Chondrocyte (in vitro differentiated cells): ENCODE measurements at regions not wholly inside any gene's neighbourhood (a gene's known extent, or its start where the extent isn't known, plus 50 kb on each side); places are given as distances from the start of the nearest gene placed in this dataset.

Experiments used
- DNase-seq: peaks from one replicate; pipeline ENCODE4 v3.0.0; 2021; ENCODE audit warnings: mixed read lengths, low spot score
- H3K27ac Mint-ChIP-seq: one replicate; pipeline ENCODE4 v1.8.0; 2021; ENCODE audit warnings: mild to moderate bottlenecking, moderate library complexity, mixed read lengths; ENCODE audit not compliant: unreplicated experiment
- H3K27me3 Mint-ChIP-seq: 2 replicates; pipeline ENCODE4 v1.8.0; 2021; ENCODE audit warnings: low read depth, mixed read lengths
- H3K36me3 Mint-ChIP-seq: 2 replicates; pipeline ENCODE4 v1.8.0; 2021; ENCODE audit warnings: low read depth, mixed read lengths
- H3K4me1 Mint-ChIP-seq: 2 replicates; pipeline ENCODE4 v1.8.0; 2021; ENCODE audit warnings: low read depth, mild to moderate bottlenecking, mixed read lengths
- H3K4me3 Mint-ChIP-seq: one replicate; pipeline ENCODE4 v1.8.0; 2021; ENCODE audit warnings: mild to moderate bottlenecking, moderate library complexity, mixed read lengths; ENCODE audit not compliant: unreplicated experiment
- H3K9me3 Mint-ChIP-seq: 2 replicates; pipeline ENCODE4 v1.8.0; 2021; ENCODE audit warnings: low read depth, mixed read lengths
- TF ChIP-seq, protein P1 (sequence below): fragments of 200-600 bp; sonication (generic); IDR thresholded peaks from 2 replicates; pipeline ENCODE4 v1.5.0; 2021; ENCODE audit warnings: antibody characterized with exemption, mild to moderate bottlenecking, moderate library complexity

DNA sequence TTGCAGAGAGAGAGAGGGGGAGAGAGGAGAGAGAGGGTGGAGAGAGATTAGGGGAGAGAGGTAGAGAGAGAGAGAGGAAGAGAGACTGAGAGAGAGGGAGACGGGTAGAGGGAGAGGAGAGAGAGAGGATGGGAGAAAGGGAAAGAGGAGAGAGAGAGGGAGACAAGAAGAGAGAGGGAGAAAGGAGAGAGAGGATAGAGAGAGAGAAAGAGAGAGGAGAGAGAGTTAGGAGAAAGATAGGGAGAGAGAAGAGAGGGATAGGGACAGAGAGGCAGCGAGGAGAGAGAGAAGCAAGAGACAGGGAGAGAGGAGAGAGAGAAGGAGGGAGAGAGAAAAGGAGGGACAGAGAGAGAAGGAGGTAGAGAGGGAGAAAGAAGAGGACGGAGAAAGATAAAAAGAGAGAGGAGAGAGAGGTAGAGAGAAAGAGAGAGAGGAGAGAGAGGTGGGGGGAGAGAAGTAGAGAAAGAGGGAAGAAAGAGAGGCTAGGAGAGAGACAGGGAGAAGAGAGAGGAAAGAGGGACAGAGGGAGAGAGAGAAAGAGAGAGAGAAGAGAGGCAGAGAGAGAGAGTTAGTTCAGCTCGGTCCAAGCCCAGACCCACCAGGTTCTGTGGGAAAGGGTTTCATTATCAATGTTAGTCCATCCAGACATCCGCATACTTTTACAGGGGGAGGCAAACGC is 399.3 kb downstream of the ZSWIM6 start:
- H3K27me3 Mint-ChIP-seq = peaks cover 2% of the 10 kb centered on the region
- TF ChIP-seq, protein P1, sequence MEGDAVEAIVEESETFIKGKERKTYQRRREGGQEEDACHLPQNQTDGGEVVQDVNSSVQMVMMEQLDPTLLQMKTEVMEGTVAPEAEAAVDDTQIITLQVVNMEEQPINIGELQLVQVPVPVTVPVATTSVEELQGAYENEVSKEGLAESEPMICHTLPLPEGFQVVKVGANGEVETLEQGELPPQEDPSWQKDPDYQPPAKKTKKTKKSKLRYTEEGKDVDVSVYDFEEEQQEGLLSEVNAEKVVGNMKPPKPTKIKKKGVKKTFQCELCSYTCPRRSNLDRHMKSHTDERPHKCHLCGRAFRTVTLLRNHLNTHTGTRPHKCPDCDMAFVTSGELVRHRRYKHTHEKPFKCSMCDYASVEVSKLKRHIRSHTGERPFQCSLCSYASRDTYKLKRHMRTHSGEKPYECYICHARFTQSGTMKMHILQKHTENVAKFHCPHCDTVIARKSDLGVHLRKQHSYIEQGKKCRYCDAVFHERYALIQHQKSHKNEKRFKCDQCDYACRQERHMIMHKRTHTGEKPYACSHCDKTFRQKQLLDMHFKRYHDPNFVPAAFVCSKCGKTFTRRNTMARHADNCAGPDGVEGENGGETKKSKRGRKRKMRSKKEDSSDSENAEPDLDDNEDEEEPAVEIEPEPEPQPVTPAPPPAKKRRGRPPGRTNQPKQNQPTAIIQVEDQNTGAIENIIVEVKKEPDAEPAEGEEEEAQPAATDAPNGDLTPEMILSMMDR = no peak
- no peak for DNase-seq
- H3K36me3 Mint-ChIP-seq = no peaks in the 10 kb centered on the region
- no peak overlapping the region for H3K4me3 Mint-ChIP-seq
- no peaks in the 10 kb centered on the region for H3K9me3 Mint-ChIP-seq
- H3K27ac Mint-ChIP-seq = no peak overlapping the region
- peaks cover 24% of the 10 kb centered on the region for H3K4me1 Mint-ChIP-seq

DNA sequence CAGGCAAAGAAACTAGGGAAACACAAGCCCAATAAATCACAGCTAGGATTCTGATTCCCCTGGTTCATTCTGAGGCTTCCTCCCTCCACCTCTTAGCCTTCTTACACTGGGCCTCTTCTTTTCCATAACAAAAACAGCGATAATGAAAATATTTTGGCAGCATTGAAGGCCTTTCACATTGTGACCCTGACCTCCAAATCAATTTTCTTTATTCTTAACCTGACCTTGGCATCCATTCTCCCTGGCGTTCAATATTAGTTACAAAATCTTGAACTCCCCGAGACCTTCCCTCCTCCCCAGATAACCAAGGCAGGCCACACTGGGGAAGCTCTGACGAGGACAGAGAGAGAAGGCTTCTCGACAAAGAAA is 399.9 kb downstream of the ZSWIM6 start:
- Mint-ChIP-seq H3K27ac (no peak overlapping the region), H3K36me3 (no peaks in the 10 kb centered on the region), H3K4me3 (no peak overlapping the region), H3K9me3 (no peaks in the 10 kb centered on the region), H3K27me3 (peaks cover 2% of the 10 kb centered on the region), H3K4me1 (peaks cover 29% of the 10 kb centered on the region)
- TF ChIP-seq, protein P1 = no peak
- no peak for DNase-seq

DNA sequence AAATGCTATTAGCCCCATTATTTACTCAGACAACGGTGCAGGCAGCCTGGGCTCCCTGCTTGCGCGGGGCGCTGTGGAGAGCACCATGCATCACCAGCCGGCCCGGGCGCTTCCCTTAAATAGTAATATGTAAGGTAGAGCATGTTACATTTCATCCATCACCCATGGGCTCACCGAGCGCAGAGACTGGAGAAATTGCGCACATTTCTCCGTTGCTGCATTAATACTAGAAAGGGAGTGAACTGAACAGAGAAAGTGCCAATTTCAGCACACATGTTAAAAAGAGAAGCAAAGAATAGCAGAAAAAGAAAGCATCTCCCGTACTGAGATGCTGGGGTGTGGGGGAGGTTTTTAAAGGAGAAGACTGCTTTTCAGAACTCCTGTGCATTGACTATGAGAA is 400.3 kb downstream of the ZSWIM6 start:
- peaks cover 2% of the 10 kb centered on the region for H3K27me3 Mint-ChIP-seq
- TF ChIP-seq, protein P1 = no peak
- no peaks in the 10 kb centered on the region for H3K9me3 Mint-ChIP-seq
- H3K36me3 Mint-ChIP-seq = no peaks in the 10 kb centered on the region
- no peak for DNase-seq
- H3K4me1 Mint-ChIP-seq = peaks cover 34% of the 10 kb centered on the region
- no peak overlapping the region for H3K27ac Mint-ChIP-seq
- no peak overlapping the region for H3K4me3 Mint-ChIP-seq

DNA sequence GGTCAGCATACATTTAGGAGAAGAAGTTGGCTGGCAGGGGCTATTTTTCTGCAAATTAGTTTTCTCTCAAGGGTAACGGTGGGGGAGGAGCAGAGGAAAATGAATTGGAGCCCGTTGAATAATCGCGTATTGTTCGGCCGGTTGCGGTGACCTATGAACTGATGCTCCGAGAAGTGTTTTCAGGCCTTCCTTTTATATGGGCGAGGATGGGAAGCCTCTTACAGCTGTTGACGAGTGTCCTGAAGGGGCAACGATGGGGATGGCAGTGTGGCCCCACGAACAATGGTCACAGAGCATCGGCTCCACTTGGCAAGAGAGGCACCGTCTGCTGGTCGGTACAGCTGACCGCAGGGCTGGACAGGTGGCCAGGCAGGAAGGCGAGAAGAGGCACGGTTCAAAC is 400.7 kb downstream of the ZSWIM6 start:
- H3K36me3 Mint-ChIP-seq = no peaks in the 10 kb centered on the region
- peaks cover 2% of the 10 kb centered on the region for H3K27me3 Mint-ChIP-seq
- no peak for DNase-seq
- TF ChIP-seq, protein P1 = no peak
- H3K4me3 Mint-ChIP-seq = no peak overlapping the region
- peaks cover 35% of the 10 kb centered on the region for H3K4me1 Mint-ChIP-seq
- H3K9me3 Mint-ChIP-seq = no peaks in the 10 kb centered on the region
- H3K27ac Mint-ChIP-seq = no peak overlapping the region

DNA sequence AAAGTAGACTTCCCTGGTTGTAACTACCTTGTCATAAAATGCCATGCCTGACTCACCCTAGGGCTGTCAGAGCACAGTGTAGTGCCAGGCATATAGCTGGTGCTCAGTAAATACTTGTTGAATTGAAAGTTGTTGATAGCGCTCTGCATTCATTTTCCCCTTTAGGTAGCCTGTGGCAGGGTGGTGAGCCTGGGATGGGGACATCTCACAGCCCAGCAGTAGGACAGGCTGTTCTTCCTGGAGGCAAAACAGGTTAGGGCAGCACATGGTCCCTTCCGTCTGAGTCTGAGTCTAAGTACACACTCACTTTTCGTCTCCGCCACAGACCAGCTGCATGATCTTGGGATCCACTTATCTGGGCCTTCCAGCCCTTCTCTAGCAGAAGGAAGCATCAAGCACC is 401.9 kb downstream of the ZSWIM6 start:
- TF ChIP-seq, protein P1 = no peak
- Mint-ChIP-seq H3K9me3 (no peaks in the 10 kb centered on the region), H3K4me3 (no peak overlapping the region), H3K36me3 (no peaks in the 10 kb centered on the region), H3K4me1 (peaks cover 35% of the 10 kb centered on the region), H3K27me3 (no peaks in the 10 kb centered on the region), H3K27ac (no peak overlapping the region)
- no peak for DNase-seq
